Hepatocyte (in vitro differentiated cells): ENCODE measurements at regions not wholly inside any gene's neighbourhood (a gene's known extent, or its start where the extent isn't known, plus 50 kb on each side); places are given as distances from the start of the nearest gene placed in this dataset.

Experiments
- CTCF ChIP-seq: fragments of 200-600 bp; sonication (generic); IDR thresholded peaks from 2 replicates; pipeline ENCODE4 v1.5.1; 2016; ENCODE audit warnings: antibody characterized with exemption, mild to moderate bottlenecking; ENCODE audit not compliant: poor library complexity
- EZH2phosphoT487 ChIP-seq: fragments of 200-600 bp; sonication (generic); IDR thresholded peaks from one replicate; pipeline ENCODE4 v1.6.1; 2018; ENCODE audit warnings: antibody characterized with exemption, mild to moderate bottlenecking, low read depth, moderate library complexity; ENCODE audit not compliant: unreplicated experiment, severe bottlenecking

GRCh38 chr3:74787011-74787410 is 172.6 kb upstream of the CNTN3 start:
- TF ChIP-seq CTCF = no peak
- no peak for TF ChIP-seq EZH2phosphoT487
